ENCODE measurements at regions not wholly inside any gene's neighbourhood (a gene's known extent, or its start where the extent isn't known, plus 50 kb on each side); places are given as distances from the start of the nearest gene placed in this dataset.

DNA sequence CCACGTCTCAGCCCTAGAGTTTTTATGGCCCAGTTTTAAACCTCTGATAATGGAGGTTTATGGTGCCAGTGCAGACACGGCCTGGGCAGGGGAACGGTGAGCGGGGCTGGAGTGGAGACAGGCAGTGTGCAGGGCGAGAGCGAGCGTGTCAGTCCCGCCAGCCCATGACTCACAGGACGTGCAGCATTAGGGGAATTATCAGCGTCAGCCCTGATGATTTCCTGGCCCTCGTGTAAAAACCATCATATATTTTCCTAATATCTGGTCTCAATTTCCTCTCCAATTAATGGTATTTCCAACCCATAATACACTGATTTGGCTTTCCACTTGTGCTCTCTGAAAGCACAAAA lies 104.6 kb upstream of the VSTM2B start (continued):
- TF ChIP-seq, protein P1, sequence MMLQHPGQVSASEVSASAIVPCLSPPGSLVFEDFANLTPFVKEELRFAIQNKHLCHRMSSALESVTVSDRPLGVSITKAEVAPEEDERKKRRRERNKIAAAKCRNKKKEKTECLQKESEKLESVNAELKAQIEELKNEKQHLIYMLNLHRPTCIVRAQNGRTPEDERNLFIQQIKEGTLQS (IDR thresholded peaks at IDR 0.05) = no peak
- TF ChIP-seq CBX3 (IDR thresholded peaks at IDR 0.05; ENCODE audit: low read depth) (no peak), SIN3A (IDR thresholded peaks at IDR 0.05; ENCODE audit: low read depth) (no peak), CEBPB (IDR thresholded peaks at IDR 0.05; ENCODE audit: low read depth) (no peak), EZH2phosphoT487 (IDR thresholded peaks at IDR 0.05; ENCODE audit: borderline replicate concordance) (no peak)
- TF ChIP-seq, protein P2, sequence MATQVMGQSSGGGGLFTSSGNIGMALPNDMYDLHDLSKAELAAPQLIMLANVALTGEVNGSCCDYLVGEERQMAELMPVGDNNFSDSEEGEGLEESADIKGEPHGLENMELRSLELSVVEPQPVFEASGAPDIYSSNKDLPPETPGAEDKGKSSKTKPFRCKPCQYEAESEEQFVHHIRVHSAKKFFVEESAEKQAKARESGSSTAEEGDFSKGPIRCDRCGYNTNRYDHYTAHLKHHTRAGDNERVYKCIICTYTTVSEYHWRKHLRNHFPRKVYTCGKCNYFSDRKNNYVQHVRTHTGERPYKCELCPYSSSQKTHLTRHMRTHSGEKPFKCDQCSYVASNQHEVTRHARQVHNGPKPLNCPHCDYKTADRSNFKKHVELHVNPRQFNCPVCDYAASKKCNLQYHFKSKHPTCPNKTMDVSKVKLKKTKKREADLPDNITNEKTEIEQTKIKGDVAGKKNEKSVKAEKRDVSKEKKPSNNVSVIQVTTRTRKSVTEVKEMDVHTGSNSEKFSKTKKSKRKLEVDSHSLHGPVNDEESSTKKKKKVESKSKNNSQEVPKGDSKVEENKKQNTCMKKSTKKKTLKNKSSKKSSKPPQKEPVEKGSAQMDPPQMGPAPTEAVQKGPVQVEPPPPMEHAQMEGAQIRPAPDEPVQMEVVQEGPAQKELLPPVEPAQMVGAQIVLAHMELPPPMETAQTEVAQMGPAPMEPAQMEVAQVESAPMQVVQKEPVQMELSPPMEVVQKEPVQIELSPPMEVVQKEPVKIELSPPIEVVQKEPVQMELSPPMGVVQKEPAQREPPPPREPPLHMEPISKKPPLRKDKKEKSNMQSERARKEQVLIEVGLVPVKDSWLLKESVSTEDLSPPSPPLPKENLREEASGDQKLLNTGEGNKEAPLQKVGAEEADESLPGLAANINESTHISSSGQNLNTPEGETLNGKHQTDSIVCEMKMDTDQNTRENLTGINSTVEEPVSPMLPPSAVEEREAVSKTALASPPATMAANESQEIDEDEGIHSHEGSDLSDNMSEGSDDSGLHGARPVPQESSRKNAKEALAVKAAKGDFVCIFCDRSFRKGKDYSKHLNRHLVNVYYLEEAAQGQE (IDR thresholded peaks at IDR 0.05; ENCODE audit: low read depth) = no peak

DNA sequence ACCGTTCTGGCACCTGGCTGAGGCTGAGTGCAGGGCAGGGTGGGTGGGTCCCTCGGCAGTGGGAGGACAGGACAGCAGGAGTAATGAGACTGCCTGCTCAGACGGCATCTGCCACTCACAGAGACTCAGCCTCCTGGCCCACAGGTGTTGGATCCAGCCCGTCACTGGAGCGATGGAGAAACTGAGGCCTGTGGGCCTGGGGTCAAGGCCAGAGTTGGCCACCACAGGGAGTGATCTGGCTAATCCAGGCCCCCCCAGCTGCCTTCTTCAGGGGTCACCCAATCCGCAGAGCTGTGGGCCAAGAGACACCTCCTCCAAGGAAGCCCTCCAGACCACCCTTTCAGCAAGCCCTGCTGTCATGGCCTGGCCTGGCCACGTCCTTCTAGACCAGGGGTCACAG lies 103.7 kb upstream of the VSTM2B start:
- no peak overlapping the region for H3K4me2 ChIP-seq (ENCODE audit: low read length)
- no peaks in the 10 kb centered on the region for H4K20me1 ChIP-seq (ENCODE audit: insufficient read depth)
- H3K9ac ChIP-seq (ENCODE audit: low read length) = no peak overlapping the region
- TF ChIP-seq POLR2A (IDR thresholded peaks at IDR 0.05; ENCODE audit: borderline replicate concordance, extremely low read depth, insufficient read depth, insufficient read length) = no peak
- TF ChIP-seq SRF (IDR thresholded peaks at IDR 0.05; ENCODE audit: low read depth) = no peak
- TF ChIP-seq, protein P3, sequence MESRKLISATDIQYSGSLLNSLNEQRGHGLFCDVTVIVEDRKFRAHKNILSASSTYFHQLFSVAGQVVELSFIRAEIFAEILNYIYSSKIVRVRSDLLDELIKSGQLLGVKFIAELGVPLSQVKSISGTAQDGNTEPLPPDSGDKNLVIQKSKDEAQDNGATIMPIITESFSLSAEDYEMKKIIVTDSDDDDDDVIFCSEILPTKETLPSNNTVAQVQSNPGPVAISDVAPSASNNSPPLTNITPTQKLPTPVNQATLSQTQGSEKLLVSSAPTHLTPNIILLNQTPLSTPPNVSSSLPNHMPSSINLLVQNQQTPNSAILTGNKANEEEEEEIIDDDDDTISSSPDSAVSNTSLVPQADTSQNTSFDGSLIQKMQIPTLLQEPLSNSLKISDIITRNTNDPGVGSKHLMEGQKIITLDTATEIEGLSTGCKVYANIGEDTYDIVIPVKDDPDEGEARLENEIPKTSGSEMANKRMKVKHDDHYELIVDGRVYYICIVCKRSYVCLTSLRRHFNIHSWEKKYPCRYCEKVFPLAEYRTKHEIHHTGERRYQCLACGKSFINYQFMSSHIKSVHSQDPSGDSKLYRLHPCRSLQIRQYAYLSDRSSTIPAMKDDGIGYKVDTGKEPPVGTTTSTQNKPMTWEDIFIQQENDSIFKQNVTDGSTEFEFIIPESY (IDR thresholded peaks at IDR 0.05; ENCODE audit: extremely low read depth, insufficient replicate concordance, low read length) = no peak
- no peak for TF ChIP-seq EGR1 (IDR thresholded peaks at IDR 0.05; ENCODE audit: low read depth)
- TF ChIP-seq EZH2phosphoT487 (IDR thresholded peaks at IDR 0.05; ENCODE audit: borderline replicate concordance) = no peak
- TF ChIP-seq YY1 (IDR thresholded peaks at IDR 0.05; ENCODE audit: extremely low read depth, insufficient replicate concordance, low read depth, low read length) = no peak
- TF ChIP-seq POLR2AphosphoS5 (IDR thresholded peaks at IDR 0.05; ENCODE audit: low read depth, low read length) = no peak
- DNase-seq (ENCODE audit: low read depth, low spot score) = no peak
- H3K79me2 ChIP-seq (ENCODE audit: insufficient read depth, low read length) = no peaks in the 10 kb centered on the region
- H3K36me3 ChIP-seq (ENCODE audit: control insufficient read depth in 1 of 2, insufficient read depth in 2 of 2, low read length in 2 of 2) = no peaks in the 10 kb centered on the region
- no peaks in the 10 kb centered on the region for H3K9me2 ChIP-seq (ENCODE audit: insufficient read depth)
- CTCF ChIA-PET = no interaction called here
- no peak overlapping the region for H3K27ac ChIP-seq (ENCODE audit: low read depth, low read length)
- no peak overlapping the region for H2AFZ ChIP-seq (ENCODE audit: low read depth, low read length, poor library complexity, severe bottlenecking)
- H3K27me3 ChIP-seq (ENCODE audit: insufficient read depth, low read length) = no peaks in the 10 kb centered on the region
- no peak for ATAC-seq
- POLR2A ChIA-PET = no interaction called here
- H3K9me3 ChIP-seq (ENCODE audit: control insufficient read depth in 1 of 2, insufficient read depth in 1 of 2, low read depth in 1 of 2, low read length in 2 of 2) = no peaks in the 10 kb centered on the region
- RAD21 ChIA-PET (ENCODE audit: low non-redundant PET in 1 of 2, low total read pairs in 2 of 2, uncharacterized antibody in 2 of 2, unreplicated experiment in 2 of 2) = no interaction called here
- H3K4me3 ChIP-seq (replicated peaks in 1 of 2; ENCODE audit: low read depth in 1 of 2, low read length in 2 of 2) = no peak overlapping the region
- intact Hi-C loops (cut with micrococcal nuclease) = no loop called here
- H3K4me1 ChIP-seq (ENCODE audit: control insufficient read depth in 1 of 2, insufficient read depth in 2 of 2, low read length in 2 of 2) = no peaks in the 10 kb centered on the region
- BruUV-seq (replicated peaks) = no TSS peak
